Caki2 (cell line): ENCODE measurements at regions not wholly inside any gene's neighbourhood (a gene's known extent, or its start where the extent isn't known, plus 50 kb on each side); places are given as distances from the start of the nearest gene placed in this dataset.

ENCODE experiments used
- DNase-seq: peaks from one replicate; pipeline ENCODE4 v3.0.0-alpha.2; 2015; ENCODE audit warnings: low read depth
- in situ Hi-C: cut with HindIII; loops from 2 replicates; pipeline ENCODE4 v1.10.0; 2016; ENCODE audit warnings: low sequenced_read_pairs, low pct_unique_long_range_greater_than_20kb, mixed read lengths

GRCh38 chr1:96360036-96360795, 361.4 kb upstream of the PTBP2 start:
- in situ Hi-C loops, result no loop called here
- no peak for DNase-seq

- in situ Hi-C loops, result no loop called here
- DNase-seq, result no peak
These were observed 360.2 kb upstream of the PTBP2 start for GRCh38 chr1:96361271-96361856.

- in situ Hi-C loops, result no loop called here
- no peak for DNase-seq
These were observed 359.6 kb upstream of the PTBP2 start for GRCh38 chr1:96361961-96362360.

GRCh38 chr1:96362623-96363022, 359.0 kb upstream of the PTBP2 start:
- DNase-seq, result peak; percentile 88
- in situ Hi-C loops, result no loop called here

GRCh38 chr1:96363826-96364225, 357.8 kb upstream of the PTBP2 start:
- no peak for DNase-seq
- in situ Hi-C loops, result no loop called here

GRCh38 chr1:96364576-96364975, 357.0 kb upstream of the PTBP2 start:
- DNase-seq, result no peak
- in situ Hi-C loops, result no loop called here

GRCh38 chr1:96365076-96365475, 356.5 kb upstream of the PTBP2 start:
- in situ Hi-C loops, result no loop called here
- peak; percentile 17 for DNase-seq

- in situ Hi-C loops, result no loop called here
- DNase-seq, result no peak
These were observed 355.8 kb upstream of the PTBP2 start for GRCh38 chr1:96365596-96366390.

- in situ Hi-C loops, result no loop called here
These were observed 355.1 kb upstream of the PTBP2 start for GRCh38 chr1:96366516-96366915.

GRCh38 chr1:96367791-96368190, 353.8 kb upstream of the PTBP2 start:
- in situ Hi-C loops, result no loop called here
- DNase-seq, result no peak

More at GRCh38 chr1:96366516-96366915, 355.1 kb upstream of the PTBP2 start:
- no peak for DNase-seq

- DNase-seq, result peak; percentile 12
- in situ Hi-C loops, result no loop called here
These were observed 350.8 kb upstream of the PTBP2 start for GRCh38 chr1:96370757-96371156.

GRCh38 chr1:96372881-96373280, 348.7 kb upstream of the PTBP2 start:
- in situ Hi-C loops, result no loop called here
- DNase-seq, result no peak

GRCh38 chr1:96374076-96374762, 347.4 kb upstream of the PTBP2 start:
- DNase-seq, result no peak
- in situ Hi-C loops, result no loop called here

- DNase-seq, result no peak
- in situ Hi-C loops, result no loop called here
These were observed 344.7 kb upstream of the PTBP2 start for GRCh38 chr1:96376846-96377245.

GRCh38 chr1:96384611-96385010, 337.0 kb upstream of the PTBP2 start:
- DNase-seq, result no peak
- in situ Hi-C loops, result no loop called here

GRCh38 chr1:96387785-96388184, 333.8 kb upstream of the PTBP2 start:
- in situ Hi-C loops, result no loop called here
- DNase-seq, result no peak

- in situ Hi-C loops, result no loop called here
These were observed 332.9 kb upstream of the PTBP2 start for GRCh38 chr1:96388421-96389310.

GRCh38 chr1:96400089-96400488, 321.5 kb upstream of the PTBP2 start:
- in situ Hi-C loops, result no loop called here
- no peak for DNase-seq

More at GRCh38 chr1:96388421-96389310, 332.9 kb upstream of the PTBP2 start:
- peak; percentile 42 for DNase-seq
